ENCODE measurements at regions not wholly inside any gene's neighbourhood (a gene's known extent, or its start where the extent isn't known, plus 50 kb on each side); places are given as distances from the start of the nearest gene placed in this dataset.

- DNase-seq (ENCODE audit: low spot score), result no peak
- ChIA-PET POLR2A (no interaction called here), CTCF (interaction anchor here (2.1 kb wide), 1 partner anchor 24 kb away, joined by 6 read pairs; no protein-coding TSS in a partner anchor)
- Mint-ChIP-seq H3K4me1 (peaks cover 11% of the 10 kb centered on the region), H3K9me3 (no peaks in the 10 kb centered on the region), H3K27ac (no peak overlapping the region), H3K36me3 (no peaks in the 10 kb centered on the region), H3K27me3 (ENCODE audit: low read depth) (no peaks in the 10 kb centered on the region), H3K4me3 (no peak overlapping the region)
- ATAC-seq, result no peak
- no peak for TF ChIP-seq ZNF671 (CRISPR knock-in tag; IDR thresholded peaks at IDR 0.05)
- no peak for TF ChIP-seq CREM (CRISPR knock-in tag; IDR thresholded peaks at IDR 0.05)
- no peak for TF ChIP-seq ZNF425 (CRISPR knock-in tag; conservative IDR thresholded peaks at IDR 0.05)
- no peak for TF ChIP-seq ATF6 (CRISPR knock-in tag; IDR thresholded peaks at IDR 0.05)
- no peak for TF ChIP-seq TEAD1 (CRISPR knock-in tag; IDR thresholded peaks at IDR 0.05)
- no peak for TF ChIP-seq GABPB1 (CRISPR knock-in tag; IDR thresholded peaks at IDR 0.05)
- no peak for TF ChIP-seq AFF4 (CRISPR knock-in tag; IDR thresholded peaks at IDR 0.05; ENCODE audit: borderline replicate concordance)
- TF ChIP-seq ETV6 (CRISPR knock-in tag; IDR thresholded peaks at IDR 0.05), result no peak
- TF ChIP-seq EMX1 (CRISPR knock-in tag; IDR thresholded peaks at IDR 0.05), result no peak
- no peak for TF ChIP-seq AR (CRISPR knock-in tag; IDR thresholded peaks at IDR 0.05)
Measured at GRCh38 chr3:87121856-87122255, 105.3 kb upstream of the CHMP2B start.

- Mint-ChIP-seq H3K9me3 (no peaks in the 10 kb centered on the region), H3K27me3 (ENCODE audit: low read depth) (no peaks in the 10 kb centered on the region), H3K27ac (no peak overlapping the region), H3K4me3 (no peak overlapping the region), H3K36me3 (no peaks in the 10 kb centered on the region), H3K4me1 (peaks cover 13% of the 10 kb centered on the region)
- ATAC-seq, result peak; percentile 88
- CTCF ChIA-PET, result interaction anchor here (0.9 to 2.1 kb wide), 2 partner anchors 25 to 114 kb away, joined by 3 to 6 read pairs; no protein-coding TSS in a partner anchor
- TF ChIP-seq NFE2L1 (CRISPR knock-in tag; IDR thresholded peaks at IDR 0.05), result no peak
- no peak for TF ChIP-seq ZNF671 (CRISPR knock-in tag; IDR thresholded peaks at IDR 0.05)
- no peak for TF ChIP-seq ZNF425 (CRISPR knock-in tag; conservative IDR thresholded peaks at IDR 0.05)
- TF ChIP-seq ZNF219 (CRISPR knock-in tag; IDR thresholded peaks at IDR 0.05; ENCODE audit: borderline replicate concordance), result no peak
- no peak for TF ChIP-seq ZNF396 (CRISPR knock-in tag; IDR thresholded peaks at IDR 0.05; ENCODE audit: borderline replicate concordance)
- no peak for DNase-seq (ENCODE audit: low spot score)
- POLR2A ChIA-PET, result no interaction called here
Measured at GRCh38 chr3:87120881-87121280, 106.2 kb upstream of the CHMP2B start.
